SIG-M5 treated with dmso at 0.1 percent for 504 hours (cell line): ENCODE measurements at regions not wholly inside any gene's neighbourhood (a gene's known extent, or its start where the extent isn't known, plus 50 kb on each side); places are given as distances from the start of the nearest gene placed in this dataset.
"Not testable (repeated sequence)": the region's sequence is repeated elsewhere in the genome, so short reads cannot be mapped to it uniquely, and the experiment has no call there.

Source experiments
- DNase-seq: peaks from one replicate; lab custom pipeline; 2025; ENCODE audit not compliant: unreplicated experiment; lab: John Stamatoyannopoulos, UW

- DNase-seq, result no peak
These were observed 605.2 kb upstream of the LRRTM4 start for GRCh38 chr2:78127424-78127823.

DNA sequence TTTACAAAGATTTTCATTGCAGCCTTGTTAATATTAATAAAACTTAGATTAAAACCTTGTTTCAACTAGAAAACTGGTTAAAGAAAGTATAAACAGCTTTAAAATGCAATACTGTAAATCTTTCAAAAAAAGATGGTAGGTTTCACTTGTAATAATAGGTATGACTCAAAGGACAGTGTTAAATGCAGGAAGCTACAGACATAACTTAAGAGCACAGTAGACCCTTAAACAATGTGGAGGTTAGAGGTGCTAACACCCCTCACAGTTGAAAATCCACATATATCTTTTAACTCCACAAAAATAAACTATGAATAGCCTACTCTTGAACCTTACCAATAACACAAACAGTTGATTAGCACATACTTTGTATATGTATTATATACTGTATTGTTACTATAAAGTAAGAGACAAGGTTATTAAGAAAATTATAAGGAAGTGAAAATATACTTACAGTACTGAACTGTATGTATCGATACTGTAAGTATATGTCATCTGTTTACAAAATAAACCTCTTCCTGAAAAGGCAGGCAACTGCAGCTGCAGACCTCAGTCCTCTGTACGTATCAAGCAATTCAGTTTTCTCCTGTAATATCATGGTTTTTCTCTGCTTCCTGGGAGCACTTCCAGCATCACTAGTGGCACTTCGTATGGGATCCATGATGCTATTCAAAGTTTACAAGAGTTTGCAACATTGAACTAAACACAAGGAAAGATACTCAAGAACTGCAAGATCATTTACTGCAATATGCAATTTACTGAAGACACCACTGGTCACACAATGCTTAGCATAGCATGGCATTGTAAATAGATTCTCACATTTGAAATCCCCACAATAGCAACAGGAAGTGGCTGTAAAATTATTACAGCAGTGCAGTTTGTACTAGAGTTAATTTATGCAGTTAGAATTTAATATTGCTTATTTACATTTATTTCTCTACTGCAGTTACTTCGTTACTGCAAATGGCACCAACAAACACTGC lies 610.5 kb upstream of the LRRTM4 start:
- DNase-seq, result no peak

- DNase-seq, result no peak
These were observed 623.3 kb upstream of the LRRTM4 start for GRCh38 chr2:78145395-78145996.

DNA sequence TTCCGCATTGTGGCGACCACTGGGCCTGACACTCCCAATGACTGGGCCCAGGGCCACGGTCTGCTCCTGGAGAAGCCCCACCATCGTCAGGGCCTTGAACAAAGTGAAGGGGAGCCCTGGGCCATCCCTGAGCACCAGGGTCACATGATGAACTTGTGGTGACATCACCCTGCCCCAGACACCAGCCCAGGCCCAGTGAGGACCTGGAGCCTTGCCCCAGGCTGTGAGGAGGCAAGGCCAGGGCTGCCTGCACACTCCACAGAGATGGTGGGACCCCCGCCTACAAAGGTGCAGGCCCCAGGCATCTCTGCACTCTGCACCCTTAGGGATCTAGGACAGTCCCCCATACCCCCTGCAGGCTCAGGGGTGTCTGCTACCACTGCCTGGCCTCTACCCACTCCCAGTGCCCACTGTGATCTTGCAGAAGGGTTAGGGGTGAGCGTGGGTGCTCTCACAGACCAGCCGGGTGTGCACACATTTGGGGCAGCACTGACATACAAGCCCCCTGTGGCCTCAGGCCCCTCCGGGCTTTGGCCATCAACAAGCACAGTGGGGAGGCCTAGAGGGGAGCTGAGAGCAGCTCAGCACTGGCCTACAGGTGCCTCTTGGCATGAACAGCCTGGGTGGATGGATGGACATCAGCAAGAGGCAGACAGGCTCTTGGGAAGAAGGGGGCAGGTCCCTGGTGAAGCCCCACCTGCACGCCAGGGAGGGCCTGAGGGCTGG lies 624.0 kb upstream of the LRRTM4 start:
- DNase-seq, result no peak

GRCh38 chr2:78147466-78147865 lies 625.3 kb upstream of the LRRTM4 start:
- DNase-seq, result no peak

GRCh38 chr2:78154586-78154985 lies 632.4 kb upstream of the LRRTM4 start:
- no peak for DNase-seq

DNA sequence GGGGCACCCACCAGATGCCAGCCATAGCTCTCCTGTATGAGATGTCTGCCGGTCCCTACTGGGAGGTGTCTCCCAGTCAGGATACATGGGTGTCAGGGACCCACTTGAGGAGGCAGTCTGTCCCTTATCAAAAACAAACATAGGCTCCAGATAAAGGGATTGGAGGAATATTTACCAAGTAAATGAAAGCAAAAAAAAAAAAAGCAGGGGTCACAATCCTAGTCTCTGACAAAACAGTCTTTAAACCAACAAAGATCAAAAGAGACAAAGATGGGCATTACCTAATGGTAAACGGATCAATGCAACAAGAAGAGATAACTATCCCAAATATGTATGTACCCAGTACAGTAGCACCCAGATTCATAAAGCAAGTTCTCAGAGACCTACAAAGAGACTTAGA lies 640.0 kb upstream of the LRRTM4 start:
- DNase-seq, result no peak

DNA sequence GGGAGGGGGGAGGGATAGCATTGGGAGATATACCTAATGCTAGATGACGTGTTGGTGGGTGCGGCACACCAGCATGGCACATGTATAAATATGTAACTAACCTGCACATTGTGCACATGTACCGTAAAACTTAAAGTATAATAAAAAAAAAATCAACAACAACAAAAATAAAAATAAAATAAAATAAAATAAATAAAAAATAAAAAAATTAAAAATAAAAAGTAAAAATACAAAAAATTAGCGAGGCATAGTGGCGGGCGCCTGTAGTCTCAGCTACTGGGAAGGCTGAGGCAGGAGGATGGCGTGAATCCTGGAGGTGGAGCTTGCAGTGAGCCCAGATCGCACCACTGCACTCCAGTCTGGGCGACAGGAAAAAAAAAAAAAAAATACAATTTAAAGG lies 650.0 kb upstream of the LRRTM4 start:
- DNase-seq, result not testable (repeated sequence)

DNA sequence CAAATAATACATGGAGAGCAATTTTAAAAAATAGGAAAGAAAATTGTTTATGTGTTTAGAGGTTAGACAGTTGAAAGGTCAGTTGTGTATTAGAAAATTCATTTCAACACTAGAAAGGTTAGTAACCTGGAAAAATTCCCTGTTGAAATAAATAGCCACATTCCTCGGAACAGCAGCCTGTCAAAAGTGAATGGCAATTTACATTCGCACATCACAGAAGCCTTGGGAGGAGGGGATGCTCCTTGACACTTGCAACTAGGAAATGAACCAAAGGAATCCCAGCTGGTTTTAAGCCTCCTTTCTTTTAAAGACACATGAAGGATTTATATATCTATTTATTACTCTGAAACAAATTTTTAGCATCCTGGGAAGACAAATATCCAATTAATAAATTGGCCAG lies 653.5 kb upstream of the LRRTM4 start:
- DNase-seq, result no peak

GRCh38 chr2:78201064-78201575 lies 678.9 kb upstream of the LRRTM4 start:
- no peak for DNase-seq

DNA sequence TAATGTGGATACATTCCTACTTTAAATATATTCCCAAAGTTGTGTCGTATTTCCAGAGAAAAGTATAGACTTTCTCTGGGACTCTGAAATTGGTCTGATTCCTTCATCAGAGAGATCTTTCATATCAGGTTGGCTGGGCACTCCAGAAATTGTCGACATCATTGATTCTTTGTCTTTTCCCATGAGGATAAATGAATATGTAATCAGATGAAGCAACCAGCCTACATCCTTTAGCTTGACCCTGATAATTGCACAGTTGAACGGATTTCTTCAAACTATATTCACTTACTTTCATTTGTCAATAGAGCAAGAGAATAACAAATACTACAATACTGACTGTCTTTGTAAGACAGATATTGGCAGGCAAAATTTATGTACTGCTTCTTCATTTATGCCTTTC lies 680.2 kb upstream of the LRRTM4 start:
- DNase-seq, result no peak

DNA sequence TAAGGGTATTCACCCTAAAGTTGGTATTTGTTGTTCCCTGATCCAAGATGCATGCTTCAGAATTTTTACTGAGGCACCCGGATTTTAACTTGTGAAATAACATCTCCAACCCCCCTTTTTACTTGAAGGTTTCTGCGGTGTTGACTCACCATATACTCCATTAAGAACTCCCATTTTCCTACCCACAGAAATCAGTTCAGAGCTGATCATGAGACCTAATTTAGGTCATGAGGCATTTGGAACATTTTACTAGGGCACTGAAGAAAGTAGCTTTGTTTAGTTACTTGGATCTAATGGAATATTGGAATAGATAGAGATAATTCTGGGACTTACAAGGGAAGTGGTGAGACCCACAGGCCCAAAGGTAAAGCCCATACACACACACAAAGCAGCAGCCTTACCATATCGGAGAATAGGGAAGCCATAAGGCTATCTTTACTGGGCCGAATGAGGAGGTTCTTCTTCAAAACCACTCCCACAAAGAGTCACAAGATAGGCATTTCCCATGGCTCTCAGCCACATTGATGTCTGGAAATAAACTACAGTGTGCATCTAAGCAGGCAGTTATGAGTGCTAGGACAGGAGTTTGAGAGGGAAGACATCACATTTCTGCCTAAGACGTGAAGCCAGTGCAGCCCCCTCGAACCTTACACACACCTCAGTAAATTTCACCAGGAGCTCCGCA lies 681.0 kb upstream of the LRRTM4 start:
- no peak for DNase-seq

- no peak for DNase-seq
These were observed 695.9 kb upstream of the LRRTM4 start for GRCh38 chr2:78218066-78218465.

GRCh38 chr2:78237704-78238103 lies 715.5 kb upstream of the LRRTM4 start:
- DNase-seq, result no peak

DNA sequence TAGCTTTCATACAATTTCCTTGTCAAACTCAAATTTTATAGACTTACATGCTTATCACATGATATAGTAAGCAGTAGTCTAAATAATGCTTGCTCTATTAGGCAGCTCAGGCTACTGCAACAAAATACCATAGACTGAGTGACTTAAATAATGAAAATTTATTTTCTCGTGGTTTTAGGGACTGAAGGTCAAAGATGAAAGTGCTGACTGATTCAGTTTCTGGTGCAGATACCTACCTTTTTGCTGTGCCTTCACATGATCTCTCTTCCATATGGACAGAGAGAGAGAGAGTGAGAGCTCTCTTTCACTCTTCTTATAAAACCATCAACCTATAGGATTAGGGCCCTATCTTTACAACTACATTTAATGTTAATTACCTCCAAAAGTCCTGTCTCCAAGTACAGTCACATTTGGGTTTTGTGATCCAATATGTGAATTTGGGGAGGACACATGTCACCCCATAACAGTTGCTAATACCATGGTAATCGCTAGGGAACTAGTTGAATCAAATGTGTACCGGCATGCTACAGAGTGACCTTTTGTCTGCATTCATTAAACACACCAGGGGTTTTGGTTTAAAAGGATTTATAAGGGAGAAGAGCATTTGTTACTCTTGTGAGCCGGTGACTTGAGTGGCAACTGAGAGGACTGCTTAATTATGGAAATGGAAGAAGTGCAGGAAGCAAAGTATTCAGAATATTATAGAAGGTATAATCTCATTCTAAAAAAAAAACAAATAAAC lies 723.4 kb upstream of the LRRTM4 start:
- DNase-seq, result no peak

DNA sequence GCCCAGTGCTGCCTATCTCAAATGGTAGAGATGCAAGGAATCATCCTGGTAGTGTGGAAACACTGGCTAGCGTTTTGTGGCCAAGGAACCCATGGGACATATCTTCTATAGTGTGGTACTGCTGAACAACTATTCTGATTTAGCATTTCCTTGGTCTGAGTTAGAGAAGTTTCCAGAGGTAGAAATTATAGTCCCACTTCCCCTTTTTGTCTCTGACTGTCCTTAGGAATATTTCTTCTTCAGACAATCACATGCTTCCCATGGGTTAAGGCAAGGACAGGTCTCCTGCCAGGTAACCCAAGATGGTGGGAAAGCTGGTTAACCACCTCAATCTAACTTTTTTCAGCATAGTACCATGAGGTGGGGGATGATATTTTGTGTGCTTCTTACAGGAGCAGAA lies 729.5 kb upstream of the LRRTM4 start:
- no peak for DNase-seq

DNA sequence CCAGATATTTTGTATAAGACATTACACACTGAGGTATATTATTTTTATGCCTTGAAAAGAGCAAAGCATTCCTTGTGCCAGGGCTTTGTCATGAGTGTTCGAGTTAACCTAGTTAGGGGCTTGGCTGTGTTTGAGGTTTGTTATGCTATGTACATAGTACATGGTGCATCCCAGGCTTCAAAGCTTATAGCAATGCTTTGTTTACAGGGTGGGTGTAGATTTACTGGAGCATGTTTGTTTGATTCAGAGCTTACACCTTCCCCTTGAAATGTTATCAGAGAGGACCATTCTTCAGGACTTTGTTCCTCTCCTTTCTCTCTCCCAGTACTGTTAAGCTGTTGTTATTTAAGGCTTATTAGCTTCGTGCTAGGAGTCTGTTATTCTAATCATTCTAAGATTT lies 738.7 kb upstream of the LRRTM4 start:
- DNase-seq, result no peak

DNA sequence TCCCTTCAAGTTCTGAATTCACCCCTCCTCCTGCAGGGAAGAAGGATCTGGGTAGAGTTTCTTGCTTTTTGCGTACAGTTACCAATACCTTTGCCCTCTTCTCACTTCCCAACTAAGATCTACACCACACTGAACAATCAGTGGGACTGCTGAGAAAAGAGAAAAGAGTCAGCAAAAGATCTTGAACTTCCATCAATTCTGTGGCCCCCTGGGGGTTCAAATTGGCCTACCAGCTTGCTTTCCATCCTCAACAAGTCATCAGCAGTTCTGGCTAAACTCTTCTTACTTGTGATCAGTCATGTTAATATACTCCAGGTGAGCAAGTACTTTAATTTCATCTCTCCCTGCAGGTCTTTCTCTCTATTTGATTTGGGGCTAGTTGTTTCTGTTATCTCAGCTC lies 739.3 kb upstream of the LRRTM4 start:
- DNase-seq, result no peak

GRCh38 chr2:78262089-78262488 lies 739.9 kb upstream of the LRRTM4 start:
- DNase-seq, result not testable (repeated sequence)

- no peak for DNase-seq
These were observed 740.7 kb upstream of the LRRTM4 start for GRCh38 chr2:78262713-78263375.
